GM19351 (cell line): ENCODE measurements at regions not wholly inside any gene's neighbourhood (a gene's known extent, or its start where the extent isn't known, plus 50 kb on each side); places are given as distances from the start of the nearest gene placed in this dataset.
"Not testable (repeated sequence)": the region's sequence is repeated elsewhere in the genome, so short reads cannot be mapped to it uniquely, and the experiment has no call there.

Experiments used
- ATAC-seq: cut with Tn5 transposase; IDR thresholded peaks from one replicate; pipeline ENCODE4 v1.9.1; 2021; ENCODE audit warnings: mild to moderate bottlenecking, moderate library complexity; ENCODE audit not compliant: unreplicated experiment

- no peak for ATAC-seq
Measured at GRCh38 chr5:164071671-164072070, 566.3 kb downstream of the MAT2B start.

GRCh38 chr5:164073081-164073480 lies 567.7 kb downstream of the MAT2B start:
- no peak for ATAC-seq

GRCh38 chr5:164076556-164076955 lies 571.1 kb downstream of the MAT2B start:
- ATAC-seq: no peak

GRCh38 chr5:164090358-164090757 lies 584.9 kb downstream of the MAT2B start:
- ATAC-seq: no peak

GRCh38 chr5:164091836-164092235 lies 586.4 kb downstream of the MAT2B start:
- ATAC-seq: no peak

GRCh38 chr5:164094291-164094690 lies 588.9 kb downstream of the MAT2B start:
- no peak for ATAC-seq

- no peak for ATAC-seq
Measured at GRCh38 chr5:164097749-164098148, 592.3 kb downstream of the MAT2B start.

GRCh38 chr5:164098531-164098930 lies 593.1 kb downstream of the MAT2B start:
- no peak for ATAC-seq

- no peak for ATAC-seq
Measured at GRCh38 chr5:164098979-164099378, 593.6 kb downstream of the MAT2B start.

- ATAC-seq: no peak
Measured at GRCh38 chr5:164115420-164115819, 610.0 kb downstream of the MAT2B start.

GRCh38 chr5:164119806-164120447 lies 614.5 kb downstream of the MAT2B start:
- peak; percentile 49 for ATAC-seq

- ATAC-seq: no peak
Measured at GRCh38 chr5:164127527-164127926, 622.1 kb downstream of the MAT2B start.

GRCh38 chr5:164132358-164132757 lies 626.9 kb downstream of the MAT2B start:
- no peak for ATAC-seq

GRCh38 chr5:164137095-164137494 lies 631.7 kb downstream of the MAT2B start:
- ATAC-seq: no peak

GRCh38 chr5:164139423-164139822 lies 634.0 kb downstream of the MAT2B start:
- no peak for ATAC-seq

- no peak for ATAC-seq
Measured at GRCh38 chr5:164145458-164145857, 640.0 kb downstream of the MAT2B start.

GRCh38 chr5:164146223-164146622 lies 640.8 kb downstream of the MAT2B start:
- no peak for ATAC-seq

GRCh38 chr5:164148292-164148691 lies 642.9 kb downstream of the MAT2B start:
- ATAC-seq: no peak

- ATAC-seq: not testable (repeated sequence)
Measured at GRCh38 chr5:164152539-164152938, 647.1 kb downstream of the MAT2B start.

GRCh38 chr5:164153469-164154172 lies 648.2 kb downstream of the MAT2B start:
- no peak for ATAC-seq

- no peak for ATAC-seq
Measured at GRCh38 chr5:164170814-164171213, 665.4 kb downstream of the MAT2B start.

- ATAC-seq: no peak
Measured at GRCh38 chr5:164175083-164175482, 669.7 kb downstream of the MAT2B start.

GRCh38 chr5:164179406-164179805 lies 674.0 kb downstream of the MAT2B start:
- no peak for ATAC-seq
